ENCODE measurements at regions not wholly inside any gene's neighbourhood (a gene's known extent, or its start where the extent isn't known, plus 50 kb on each side); places are given as distances from the start of the nearest gene placed in this dataset.

GRCh38 chr22:49193901-49194465 is 633.7 kb downstream of the BRD1 start:
- Mint-ChIP-seq H3K36me3 (ENCODE audit: low read depth) (peaks cover 10% of the 10 kb centered on the region), H3K9me3 (peaks cover 78% of the 10 kb centered on the region), H3K27ac (no peak overlapping the region), H3K27me3 (ENCODE audit: insufficient read depth) (no peaks in the 10 kb centered on the region), H3K4me1 (ENCODE audit: low read depth) (no peaks in the 10 kb centered on the region), H3K4me3 (no peak overlapping the region)
- TF ChIP-seq CTCF (IDR thresholded peaks at IDR 0.05): no peak
- DNase-seq: no peak

DNA sequence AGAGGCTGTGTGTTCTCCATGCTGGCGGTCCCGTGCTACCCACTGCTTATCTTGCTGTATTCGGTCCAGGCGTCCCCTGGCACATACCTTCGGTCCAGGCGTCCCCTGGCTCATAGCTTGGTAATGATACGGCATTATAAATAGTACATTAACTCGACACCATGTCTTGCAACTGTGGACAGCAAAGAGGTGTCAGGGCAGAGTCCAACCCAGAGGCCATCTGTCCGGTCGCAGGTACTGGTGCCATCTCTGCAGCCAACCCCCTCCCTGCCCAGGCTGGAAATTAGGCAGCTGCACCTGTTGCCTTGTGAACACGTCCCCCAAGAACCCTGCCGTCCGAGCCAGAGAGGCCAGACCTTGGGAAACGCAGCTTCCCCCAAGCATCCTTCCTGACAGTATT is 634.3 kb downstream of the BRD1 start:
- no peak overlapping the region for H3K27ac Mint-ChIP-seq
- TF ChIP-seq CTCF (IDR thresholded peaks at IDR 0.05): no peak

GRCh38 chr22:49192857-49193250 is 634.8 kb downstream of the BRD1 start:
- H3K4me3 Mint-ChIP-seq: no peak overlapping the region
- H3K27ac Mint-ChIP-seq: no peak overlapping the region
- no peaks in the 10 kb centered on the region for H3K4me1 Mint-ChIP-seq (ENCODE audit: low read depth)
- peaks cover 17% of the 10 kb centered on the region for H3K36me3 Mint-ChIP-seq (ENCODE audit: low read depth)
- no peak for DNase-seq
- TF ChIP-seq CTCF (IDR thresholded peaks at IDR 0.05): no peak
- no peaks in the 10 kb centered on the region for H3K27me3 Mint-ChIP-seq (ENCODE audit: insufficient read depth)
- H3K9me3 Mint-ChIP-seq: peaks cover 82% of the 10 kb centered on the region

More for the DNA sequence above, 634.3 kb downstream of the BRD1 start:
- H3K4me3 Mint-ChIP-seq: no peak overlapping the region
- DNase-seq: no peak
- H3K4me1 Mint-ChIP-seq (ENCODE audit: low read depth): no peaks in the 10 kb centered on the region
- peaks cover 16% of the 10 kb centered on the region for H3K36me3 Mint-ChIP-seq (ENCODE audit: low read depth)
- no peaks in the 10 kb centered on the region for H3K27me3 Mint-ChIP-seq (ENCODE audit: insufficient read depth)
- peaks cover 80% of the 10 kb centered on the region for H3K9me3 Mint-ChIP-seq

DNA sequence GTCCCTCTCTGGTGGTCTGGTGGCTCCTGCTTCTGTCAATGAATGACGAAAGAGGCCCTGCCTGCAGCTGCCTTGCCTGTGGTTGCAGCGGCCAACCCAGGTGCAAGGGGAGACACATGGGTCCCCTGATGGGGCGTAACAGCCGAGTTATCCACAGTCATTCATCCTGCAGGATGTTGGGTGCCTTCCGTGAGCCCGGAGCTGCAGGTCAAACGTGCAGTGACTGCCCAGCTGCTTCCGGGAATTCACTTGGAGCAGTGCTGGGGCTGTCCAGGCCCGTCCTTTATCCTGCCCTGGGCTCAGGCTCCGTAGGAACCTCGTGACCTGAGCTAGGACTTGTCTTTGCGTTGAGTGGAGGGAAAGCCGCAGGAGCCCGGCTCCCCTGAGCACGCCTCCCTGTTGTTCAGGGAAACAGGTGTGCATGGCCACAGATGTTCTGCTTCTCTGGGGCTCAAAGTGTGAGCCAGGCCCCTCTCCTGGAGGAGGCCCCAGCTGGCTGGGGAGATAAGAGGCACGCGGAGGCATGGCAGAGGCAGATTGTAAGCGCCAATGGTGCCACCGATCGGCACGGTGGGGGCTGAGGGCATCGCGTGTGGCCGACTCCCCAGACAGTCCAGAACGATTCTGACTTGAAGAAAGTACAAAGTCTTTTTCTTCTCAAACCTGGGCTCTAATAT is 635.4 kb downstream of the BRD1 start:
- Mint-ChIP-seq H3K4me1 (ENCODE audit: low read depth) (no peaks in the 10 kb centered on the region), H3K4me3 (no peak overlapping the region), H3K27ac (no peak overlapping the region), H3K9me3 (peaks cover 82% of the 10 kb centered on the region), H3K27me3 (ENCODE audit: insufficient read depth) (no peaks in the 10 kb centered on the region), H3K36me3 (ENCODE audit: low read depth) (peaks cover 17% of the 10 kb centered on the region)
- DNase-seq: no peak
- TF ChIP-seq CTCF (IDR thresholded peaks at IDR 0.05): no peak

DNA sequence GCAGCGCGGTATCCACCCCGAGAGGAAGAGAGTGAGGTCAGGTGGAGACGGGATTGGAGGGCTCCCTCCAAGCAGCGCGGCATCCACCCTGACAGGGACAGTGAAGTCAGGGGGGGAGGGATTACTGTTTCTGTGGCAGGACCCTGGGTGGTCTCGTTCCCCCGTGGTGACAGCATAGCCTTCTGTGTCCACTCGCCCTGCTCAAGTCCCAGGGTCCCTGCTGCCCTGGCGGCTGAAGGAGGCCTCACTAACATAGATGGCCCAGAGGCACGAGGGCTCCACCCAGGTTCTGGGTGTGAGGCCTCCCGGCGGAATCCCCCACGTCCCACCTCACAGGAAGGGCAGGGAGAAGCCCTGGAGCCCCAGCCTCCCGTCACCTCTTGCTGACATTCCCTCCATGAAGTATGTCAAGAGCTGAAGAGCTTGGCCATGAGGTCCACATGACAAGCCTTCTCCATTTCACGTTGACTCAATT is 636.1 kb downstream of the BRD1 start:
- no peak for TF ChIP-seq CTCF (IDR thresholded peaks at IDR 0.05)
- Mint-ChIP-seq H3K9me3 (peaks cover 82% of the 10 kb centered on the region), H3K36me3 (ENCODE audit: low read depth) (peaks cover 17% of the 10 kb centered on the region), H3K4me1 (ENCODE audit: low read depth) (no peaks in the 10 kb centered on the region), H3K27me3 (ENCODE audit: insufficient read depth) (no peaks in the 10 kb centered on the region), H3K4me3 (no peak overlapping the region), H3K27ac (no peak overlapping the region)
- DNase-seq: no peak
